ENCODE measurements at regions not wholly inside any gene's neighbourhood (a gene's known extent, or its start where the extent isn't known, plus 50 kb on each side); places are given as distances from the start of the nearest gene placed in this dataset.

- no peak overlapping the region for H3K4me3 ChIP-seq (ENCODE audit: low read depth, low read length)
- DNase-seq (ENCODE audit: low read depth), result no peak
- TF ChIP-seq, protein P1, sequence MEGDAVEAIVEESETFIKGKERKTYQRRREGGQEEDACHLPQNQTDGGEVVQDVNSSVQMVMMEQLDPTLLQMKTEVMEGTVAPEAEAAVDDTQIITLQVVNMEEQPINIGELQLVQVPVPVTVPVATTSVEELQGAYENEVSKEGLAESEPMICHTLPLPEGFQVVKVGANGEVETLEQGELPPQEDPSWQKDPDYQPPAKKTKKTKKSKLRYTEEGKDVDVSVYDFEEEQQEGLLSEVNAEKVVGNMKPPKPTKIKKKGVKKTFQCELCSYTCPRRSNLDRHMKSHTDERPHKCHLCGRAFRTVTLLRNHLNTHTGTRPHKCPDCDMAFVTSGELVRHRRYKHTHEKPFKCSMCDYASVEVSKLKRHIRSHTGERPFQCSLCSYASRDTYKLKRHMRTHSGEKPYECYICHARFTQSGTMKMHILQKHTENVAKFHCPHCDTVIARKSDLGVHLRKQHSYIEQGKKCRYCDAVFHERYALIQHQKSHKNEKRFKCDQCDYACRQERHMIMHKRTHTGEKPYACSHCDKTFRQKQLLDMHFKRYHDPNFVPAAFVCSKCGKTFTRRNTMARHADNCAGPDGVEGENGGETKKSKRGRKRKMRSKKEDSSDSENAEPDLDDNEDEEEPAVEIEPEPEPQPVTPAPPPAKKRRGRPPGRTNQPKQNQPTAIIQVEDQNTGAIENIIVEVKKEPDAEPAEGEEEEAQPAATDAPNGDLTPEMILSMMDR (IDR thresholded peaks at IDR 0.05; ENCODE audit: insufficient read depth, low read depth, low read length, missing control alignments), result no peak
These were observed 426.8 kb upstream of the DYNLRB2 start for GRCh38 chr16:80113873-80114574.

DNA sequence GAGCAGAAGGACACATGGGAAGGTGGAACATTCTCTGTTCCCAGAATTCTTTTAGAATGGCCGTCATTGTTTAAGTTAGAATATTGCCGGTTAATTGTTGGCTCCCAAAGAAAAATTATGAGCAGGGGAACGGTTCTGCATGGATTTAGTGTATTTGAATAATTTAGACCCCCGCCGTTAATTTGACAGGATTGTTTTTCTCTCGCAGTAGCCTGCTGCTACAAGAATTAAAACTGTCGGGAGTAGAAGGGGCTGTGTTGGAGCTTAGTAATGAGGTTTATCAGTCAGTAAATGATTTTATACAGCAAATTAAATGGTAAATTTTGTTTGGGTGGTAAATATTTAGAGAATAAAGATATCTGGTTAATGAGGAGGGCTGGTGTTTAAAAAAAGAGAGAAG lies 431.2 kb upstream of the DYNLRB2 start:
- TF ChIP-seq, protein P1 (IDR thresholded peaks at IDR 0.05; ENCODE audit: insufficient read depth, low read depth, low read length, missing control alignments), result no peak

DNA sequence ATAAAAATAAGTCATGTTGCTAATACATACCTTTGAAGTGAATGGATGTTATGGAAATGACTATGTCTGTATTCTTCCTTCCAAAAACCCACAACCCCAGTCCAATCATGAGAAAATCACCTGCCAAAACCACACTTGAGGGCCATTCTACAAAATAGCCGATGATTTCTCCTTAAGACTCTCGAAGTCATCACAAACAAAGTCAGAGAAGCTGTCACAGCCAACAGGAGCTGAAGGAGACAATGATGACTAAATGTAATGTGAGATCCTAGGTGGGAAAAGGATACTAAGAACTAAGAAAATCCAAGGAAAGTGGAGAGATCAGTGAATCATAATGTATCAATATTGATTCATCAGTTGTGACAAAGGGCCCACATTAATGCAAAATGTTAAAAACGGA lies 432.9 kb upstream of the DYNLRB2 start:
- TF ChIP-seq, protein P1 (IDR thresholded peaks at IDR 0.05; ENCODE audit: insufficient read depth, low read depth, low read length, missing control alignments), result no peak
- DNase-seq (ENCODE audit: low read depth), result no peak
- H3K4me3 ChIP-seq (ENCODE audit: low read depth, low read length), result no peak overlapping the region

More for the DNA sequence above, 431.2 kb upstream of the DYNLRB2 start:
- no peak overlapping the region for H3K4me3 ChIP-seq (ENCODE audit: low read depth, low read length)
- DNase-seq (ENCODE audit: low read depth), result no peak

DNA sequence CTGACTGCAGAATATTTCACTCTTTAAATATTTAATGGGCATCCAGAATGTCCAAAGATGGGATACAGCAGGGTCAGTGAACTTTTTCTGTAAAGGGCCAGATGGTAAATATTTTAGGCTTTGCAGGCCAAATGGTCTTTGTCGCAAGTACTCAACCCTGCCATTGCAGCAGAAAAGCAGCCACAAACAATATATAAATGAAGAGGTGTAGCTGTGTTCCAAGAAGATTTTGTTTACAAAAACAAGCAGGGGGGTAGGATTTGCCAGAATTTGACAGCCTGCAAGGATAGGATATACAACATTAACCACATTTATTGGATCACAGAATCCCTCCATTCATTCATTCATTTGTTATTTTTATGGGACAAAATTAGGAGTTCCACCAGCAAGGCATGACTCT lies 435.0 kb upstream of the DYNLRB2 start:
- TF ChIP-seq, protein P1 (IDR thresholded peaks at IDR 0.05; ENCODE audit: insufficient read depth, low read depth, low read length, missing control alignments), result no peak
- no peak overlapping the region for H3K4me3 ChIP-seq (ENCODE audit: low read depth, low read length)
- DNase-seq (ENCODE audit: low read depth), result no peak

GRCh38 chr16:80105160-80105559 lies 435.6 kb upstream of the DYNLRB2 start:
- DNase-seq (ENCODE audit: low read depth), result no peak
- TF ChIP-seq, protein P1 (IDR thresholded peaks at IDR 0.05; ENCODE audit: insufficient read depth, low read depth, low read length, missing control alignments), result no peak
- H3K4me3 ChIP-seq (ENCODE audit: low read depth, low read length), result no peak overlapping the region

GRCh38 chr16:80104401-80104800 lies 436.4 kb upstream of the DYNLRB2 start:
- DNase-seq (ENCODE audit: low read depth), result no peak
- TF ChIP-seq, protein P1 (IDR thresholded peaks at IDR 0.05; ENCODE audit: insufficient read depth, low read depth, low read length, missing control alignments), result no peak
- H3K4me3 ChIP-seq (ENCODE audit: low read depth, low read length), result no peak overlapping the region

GRCh38 chr16:80103463-80103862 lies 437.3 kb upstream of the DYNLRB2 start:
- DNase-seq (ENCODE audit: low read depth), result no peak
- TF ChIP-seq, protein P1 (IDR thresholded peaks at IDR 0.05; ENCODE audit: insufficient read depth, low read depth, low read length, missing control alignments), result no peak
- H3K4me3 ChIP-seq (ENCODE audit: low read depth, low read length), result no peak overlapping the region

Data from GM12865 (cell line).